ENCODE measurements at regions not wholly inside any gene's neighbourhood (a gene's known extent, or its start where the extent isn't known, plus 50 kb on each side); places are given as distances from the start of the nearest gene placed in this dataset.

GRCh38 chr12:11980115-11980514 lies 90.6 kb upstream of the BCL2L14 start:
- H3K9me3 ChIP-seq (ENCODE audit: low read depth, low read length, poor library complexity, severe bottlenecking), result no peaks in the 10 kb centered on the region
- no peaks in the 10 kb centered on the region for H3K27me3 ChIP-seq (replicated peaks; ENCODE audit: insufficient read depth, low read depth, low read length, poor library complexity)
- intact Hi-C loops (cut with micrococcal nuclease; ENCODE audit: unreplicated experiment), result no loop called here
- H3K27ac ChIP-seq (ENCODE audit: low read depth, low read length, poor library complexity, severe bottlenecking), result no peak overlapping the region
- BruUV-seq (replicated peaks), result no TSS peak
- DNase-seq (ENCODE audit: low spot score), result no peak
- CTCF ChIA-PET, result no interaction called here
- no peaks in the 10 kb centered on the region for H3K36me3 ChIP-seq (ENCODE audit: insufficient read depth, low read length, poor library complexity, severe bottlenecking)
- no peak for TF ChIP-seq EZH2 (IDR thresholded peaks at IDR 0.05; ENCODE audit: borderline replicate concordance, low read depth, low read length, poor library complexity, severe bottlenecking)
- TF ChIP-seq CTCF (conservative IDR thresholded peaks at IDR 0.05; ENCODE audit: low read depth, low read length), result no peak
- H3K4me1 ChIP-seq (ENCODE audit: insufficient read depth, low read length, poor library complexity, severe bottlenecking), result no peaks in the 10 kb centered on the region
- H3K4me3 ChIP-seq (ENCODE audit: low read depth, low read length, poor library complexity, severe bottlenecking), result no peak overlapping the region
- POLR2A ChIA-PET (ENCODE audit: low non-redundant PET), result no interaction called here

GRCh38 chr12:11981121-11981733 lies 89.5 kb upstream of the BCL2L14 start:
- H3K4me3 ChIP-seq (ENCODE audit: low read depth, low read length, poor library complexity, severe bottlenecking), result no peak overlapping the region
- DNase-seq (ENCODE audit: low spot score), result no peak
- BruUV-seq (replicated peaks), result no TSS peak
- no peaks in the 10 kb centered on the region for H3K9me3 ChIP-seq (ENCODE audit: low read depth, low read length, poor library complexity, severe bottlenecking)
- POLR2A ChIA-PET (ENCODE audit: low non-redundant PET), result no interaction called here
- H3K27me3 ChIP-seq (replicated peaks; ENCODE audit: insufficient read depth, low read depth, low read length, poor library complexity), result no peaks in the 10 kb centered on the region
- TF ChIP-seq CTCF (conservative IDR thresholded peaks at IDR 0.05; ENCODE audit: low read depth, low read length), result no peak
- TF ChIP-seq EZH2 (IDR thresholded peaks at IDR 0.05; ENCODE audit: borderline replicate concordance, low read depth, low read length, poor library complexity, severe bottlenecking), result no peak
- intact Hi-C loops (cut with micrococcal nuclease; ENCODE audit: unreplicated experiment), result no loop called here
- no peaks in the 10 kb centered on the region for H3K36me3 ChIP-seq (ENCODE audit: insufficient read depth, low read length, poor library complexity, severe bottlenecking)
- H3K27ac ChIP-seq (ENCODE audit: low read depth, low read length, poor library complexity, severe bottlenecking), result no peak overlapping the region
- CTCF ChIA-PET, result no interaction called here
- no peaks in the 10 kb centered on the region for H3K4me1 ChIP-seq (ENCODE audit: insufficient read depth, low read length, poor library complexity, severe bottlenecking)

- no TSS peak for BruUV-seq (replicated peaks)
- Histone ChIP-seq H3K4me3 (ENCODE audit: low read depth, low read length, poor library complexity, severe bottlenecking) (no peak overlapping the region), H3K9me3 (ENCODE audit: low read depth, low read length, poor library complexity, severe bottlenecking) (no peaks in the 10 kb centered on the region), H3K4me1 (ENCODE audit: insufficient read depth, low read length, poor library complexity, severe bottlenecking) (no peaks in the 10 kb centered on the region), H3K27ac (ENCODE audit: low read depth, low read length, poor library complexity, severe bottlenecking) (no peak overlapping the region), H3K27me3 (replicated peaks; ENCODE audit: insufficient read depth, low read depth, low read length, poor library complexity) (no peaks in the 10 kb centered on the region), H3K36me3 (ENCODE audit: insufficient read depth, low read length, poor library complexity, severe bottlenecking) (no peaks in the 10 kb centered on the region)
- intact Hi-C loops (cut with micrococcal nuclease; ENCODE audit: unreplicated experiment), result no loop called here
- CTCF ChIA-PET, result no interaction called here
- TF ChIP-seq EZH2 (IDR thresholded peaks at IDR 0.05; ENCODE audit: borderline replicate concordance, low read depth, low read length, poor library complexity, severe bottlenecking), result no peak
- no peak for TF ChIP-seq CTCF (conservative IDR thresholded peaks at IDR 0.05; ENCODE audit: low read depth, low read length)
- no peak for DNase-seq (ENCODE audit: low spot score)
- POLR2A ChIA-PET (ENCODE audit: low non-redundant PET), result no interaction called here
Measured at GRCh38 chr12:11984417-11984816, 86.3 kb upstream of the BCL2L14 start.

All from A673 (cell line).